ENCODE measurements at regions not wholly inside any gene's neighbourhood (a gene's known extent, or its start where the extent isn't known, plus 50 kb on each side); places are given as distances from the start of the nearest gene placed in this dataset.

DNA sequence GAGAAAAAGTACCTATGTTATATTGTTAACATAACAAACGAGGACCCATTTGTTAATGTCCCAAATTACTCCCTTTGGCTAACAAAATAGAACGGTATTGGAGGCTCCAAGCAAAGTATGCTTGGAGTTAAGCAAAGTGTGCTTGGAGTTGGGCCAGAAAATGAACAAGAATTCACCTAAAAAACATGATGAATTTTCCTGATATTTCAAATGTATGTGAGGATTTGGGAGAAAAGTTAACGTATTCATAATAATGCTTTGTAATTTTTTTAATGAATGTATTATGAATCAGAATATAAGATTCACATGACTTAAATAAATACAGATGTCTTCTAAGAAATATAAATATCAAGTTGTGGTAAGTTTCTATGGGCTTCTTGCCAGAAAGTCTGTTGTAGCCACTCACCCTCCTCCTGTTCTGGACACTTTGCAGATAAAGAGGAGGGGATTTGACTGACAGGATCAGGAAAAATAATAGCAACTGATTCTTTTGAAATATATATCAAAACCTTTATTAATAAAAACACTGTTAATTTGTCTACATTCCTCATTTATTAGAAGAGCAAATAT is 423.7 kb upstream of the MMADHC start:
- TF ChIP-seq CTCF (conservative IDR thresholded peaks at IDR 0.05 in 1 of 2, IDR thresholded peaks at IDR 0.05 in 1 of 2; ENCODE audit: extremely low read depth in 1 of 2, insufficient read depth in 1 of 2, low read depth in 1 of 2, low read length in 2 of 2), result no peak
- TF ChIP-seq EZH2 (IDR thresholded peaks at IDR 0.05; ENCODE audit: borderline replicate concordance, low read length), result no peak
